ENCODE measurements at regions not wholly inside any gene's neighbourhood (a gene's known extent, or its start where the extent isn't known, plus 50 kb on each side); places are given as distances from the start of the nearest gene placed in this dataset.

DNA sequence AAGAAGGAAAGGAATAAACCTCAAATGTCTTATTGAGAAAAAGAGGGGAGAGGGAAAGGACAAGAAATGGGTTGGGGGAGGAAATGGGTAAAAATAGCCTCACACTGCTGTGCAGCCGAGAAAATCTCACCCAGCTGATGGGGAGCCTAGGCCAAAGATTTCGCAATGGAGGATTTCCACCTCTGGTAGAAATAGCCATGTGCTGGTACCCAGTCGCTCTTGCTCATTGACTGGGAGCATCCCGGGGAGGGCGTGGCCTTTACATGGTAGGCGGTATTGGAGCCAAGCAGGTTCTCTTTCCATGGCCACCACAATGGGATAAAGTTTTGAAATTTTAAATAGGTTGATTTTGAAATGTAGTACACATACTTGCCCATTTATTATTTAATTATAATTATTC lies 255.1 kb upstream of the LDB2 start:
- Mint-ChIP-seq H3K36me3 (no peaks in the 10 kb centered on the region), H3K27ac (no peak overlapping the region), H3K4me3 (no peak overlapping the region), H3K4me1 (no peaks in the 10 kb centered on the region), H3K9me3 (peaks cover 0 to 8% (median 3%) of the 10 kb centered on the region in 7 donors), H3K27me3 (ENCODE audit: low read depth in 3 of 3) (peaks cover 0 to 2% (median 0%) of the 10 kb centered on the region in 3 donors)
- Histone ChIP-seq H3K27me3 (ENCODE audit: control insufficient read depth in 2 of 2, insufficient read depth in 2 of 2, low read length in 2 of 2) (no peaks in the 10 kb centered on the region), H3K27ac (ENCODE audit: low read depth in 1 of 2, low read length in 2 of 2) (no peak overlapping the region), H3K9ac (ENCODE audit: insufficient read depth, low read length, poor library complexity, severe bottlenecking) (no peak overlapping the region), H2AFZ (ENCODE audit: insufficient read depth, low read depth, low read length, poor library complexity, severe bottlenecking) (no peak overlapping the region), H3K4me3 (replicated peaks in 1 of 3; ENCODE audit: low read depth in 2 of 3, low read length in 3 of 3) (no peak overlapping the region), H3K4me2 (replicated peaks; ENCODE audit: extremely low read depth, low read length, poor library complexity, severe bottlenecking) (no peak overlapping the region), H4K20me1 (ENCODE audit: insufficient read depth, low read length) (no peaks in the 10 kb centered on the region), H3K4me1 (ENCODE audit: control insufficient read depth in 1 of 2, insufficient read depth in 2 of 2, low read length in 2 of 2) (no peaks in the 10 kb centered on the region), H3K9me3 (replicated peaks in 1 of 2; ENCODE audit: control insufficient read depth in 1 of 2, insufficient read depth in 1 of 2, low read length in 2 of 2) (peaks cover 5 to 9% of the 10 kb centered on the region in 2 donors), H3K79me2 (ENCODE audit: insufficient read depth, low read length) (no peaks in the 10 kb centered on the region), H3K36me3 (replicated peaks in 1 of 2; ENCODE audit: control insufficient read depth in 1 of 2, insufficient read depth in 2 of 2, low read length in 2 of 2) (no peaks in the 10 kb centered on the region)
- WGBS (ENCODE audit: insufficient coverage), result 100% methylated on average over 3 of the region's 6 CpGs
- intact Hi-C loops (cut with micrococcal nuclease), result no loop called here
- DNase-seq, result no peak
- TF ChIP-seq, protein P1, sequence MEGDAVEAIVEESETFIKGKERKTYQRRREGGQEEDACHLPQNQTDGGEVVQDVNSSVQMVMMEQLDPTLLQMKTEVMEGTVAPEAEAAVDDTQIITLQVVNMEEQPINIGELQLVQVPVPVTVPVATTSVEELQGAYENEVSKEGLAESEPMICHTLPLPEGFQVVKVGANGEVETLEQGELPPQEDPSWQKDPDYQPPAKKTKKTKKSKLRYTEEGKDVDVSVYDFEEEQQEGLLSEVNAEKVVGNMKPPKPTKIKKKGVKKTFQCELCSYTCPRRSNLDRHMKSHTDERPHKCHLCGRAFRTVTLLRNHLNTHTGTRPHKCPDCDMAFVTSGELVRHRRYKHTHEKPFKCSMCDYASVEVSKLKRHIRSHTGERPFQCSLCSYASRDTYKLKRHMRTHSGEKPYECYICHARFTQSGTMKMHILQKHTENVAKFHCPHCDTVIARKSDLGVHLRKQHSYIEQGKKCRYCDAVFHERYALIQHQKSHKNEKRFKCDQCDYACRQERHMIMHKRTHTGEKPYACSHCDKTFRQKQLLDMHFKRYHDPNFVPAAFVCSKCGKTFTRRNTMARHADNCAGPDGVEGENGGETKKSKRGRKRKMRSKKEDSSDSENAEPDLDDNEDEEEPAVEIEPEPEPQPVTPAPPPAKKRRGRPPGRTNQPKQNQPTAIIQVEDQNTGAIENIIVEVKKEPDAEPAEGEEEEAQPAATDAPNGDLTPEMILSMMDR (IDR thresholded peaks at IDR 0.05), result no peak

DNA sequence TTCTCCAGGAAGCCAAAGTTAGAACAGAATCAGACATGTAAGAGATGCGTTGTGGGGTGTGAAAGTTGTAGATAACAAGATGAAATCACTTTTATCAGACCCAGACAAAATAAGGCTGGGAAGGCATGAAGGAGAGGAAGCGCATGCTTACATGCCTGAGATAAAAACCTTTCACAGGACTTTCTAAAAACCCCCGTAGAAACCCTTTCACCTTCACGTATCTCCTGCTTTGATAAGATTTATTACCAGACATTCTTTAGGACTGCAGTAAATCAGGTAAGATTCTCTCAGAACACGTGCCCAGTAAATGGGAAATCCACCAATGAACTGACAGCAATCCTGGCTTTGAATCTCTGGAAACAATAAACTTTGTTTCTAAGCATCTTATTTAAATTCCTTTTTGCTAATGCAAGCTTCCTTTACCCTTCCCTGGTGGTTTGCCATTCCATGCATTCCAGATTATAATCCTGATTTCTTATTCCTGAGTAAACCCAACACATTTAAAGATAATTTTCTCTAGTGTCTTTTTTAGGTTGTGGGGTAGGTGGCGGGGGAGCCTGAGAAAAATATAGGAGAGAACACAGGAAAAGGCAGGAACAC lies 254.6 kb upstream of the LDB2 start:
- Histone ChIP-seq H2AFZ (ENCODE audit: insufficient read depth, low read depth, low read length, poor library complexity, severe bottlenecking) (no peak overlapping the region), H3K79me2 (ENCODE audit: insufficient read depth, low read length) (no peaks in the 10 kb centered on the region), H3K4me1 (ENCODE audit: control insufficient read depth in 1 of 2, insufficient read depth in 2 of 2, low read length in 2 of 2) (no peaks in the 10 kb centered on the region), H4K20me1 (ENCODE audit: insufficient read depth, low read length) (no peaks in the 10 kb centered on the region), H3K9ac (ENCODE audit: insufficient read depth, low read length, poor library complexity, severe bottlenecking) (no peak overlapping the region), H3K4me3 (replicated peaks in 1 of 3; ENCODE audit: low read depth in 2 of 3, low read length in 3 of 3) (no peak overlapping the region), H3K4me2 (replicated peaks; ENCODE audit: extremely low read depth, low read length, poor library complexity, severe bottlenecking) (no peak overlapping the region), H3K27me3 (ENCODE audit: control insufficient read depth in 2 of 2, insufficient read depth in 2 of 2, low read length in 2 of 2) (no peaks in the 10 kb centered on the region), H3K27ac (ENCODE audit: low read depth in 1 of 2, low read length in 2 of 2) (no peak overlapping the region), H3K9me3 (replicated peaks in 1 of 2; ENCODE audit: control insufficient read depth in 1 of 2, insufficient read depth in 1 of 2, low read length in 2 of 2) (peaks cover 5 to 9% of the 10 kb centered on the region in 2 donors), H3K36me3 (replicated peaks in 1 of 2; ENCODE audit: control insufficient read depth in 1 of 2, insufficient read depth in 2 of 2, low read length in 2 of 2) (no peaks in the 10 kb centered on the region)
- Mint-ChIP-seq H3K4me1 (no peaks in the 10 kb centered on the region), H3K27ac (no peak overlapping the region), H3K36me3 (no peaks in the 10 kb centered on the region), H3K9me3 (peaks cover 0 to 8% (median 4%) of the 10 kb centered on the region in 7 donors), H3K27me3 (ENCODE audit: low read depth in 3 of 3) (peaks cover 0 to 2% (median 0%) of the 10 kb centered on the region in 3 donors), H3K4me3 (no peak overlapping the region)
- intact Hi-C loops (cut with micrococcal nuclease), result no loop called here
- WGBS (ENCODE audit: insufficient coverage), result 86% methylated on average over 2 of the region's 6 CpGs
- DNase-seq, result no peak
- TF ChIP-seq, protein P1 (IDR thresholded peaks at IDR 0.05), result no peak
